Activated CD4-positive, alpha-beta memory T cell treated with anti-CD3 and anti-CD28 coated beads, Interleukin-2, amount 10 ng/mL, durations not matched to agents 7 days and 5 days (primary cell): ENCODE measurements at regions not wholly inside any gene's neighbourhood (a gene's known extent, or its start where the extent isn't known, plus 50 kb on each side); places are given as distances from the start of the nearest gene placed in this dataset.
"Not testable (repeated sequence)": the region's sequence is repeated elsewhere in the genome, so short reads cannot be mapped to it uniquely, and the experiment has no call there.

Experiments
- CTCF ChIA-PET: fragments of 350-600 bp; sonication (Branson Sonifier 250); formaldehyde crosslinking; loops from one replicate; lab custom pipeline; 2021; ENCODE audit warnings: antibody characterized with exemption, inconsistent platforms; lab: Charles Lee
- POLR2A ChIA-PET: fragments of 350-600 bp; sonication (Branson Sonifier 250); formaldehyde crosslinking; loops from one replicate; lab custom pipeline; 2021; ENCODE audit warnings: antibody characterized with exemption; lab: Charles Lee
- DNase-seq: peaks from one replicate; pipeline ENCODE4 v3.0.0-alpha.2; 2020
- H3K27ac Mint-ChIP-seq: one replicate; pipeline ENCODE4 v1.8.0; 2021; ENCODE audit warnings: mild to moderate bottlenecking, mixed read lengths
- H3K27me3 Mint-ChIP-seq: one replicate; pipeline ENCODE4 v1.8.0; 2021; ENCODE audit warnings: mixed read lengths
- H3K36me3 Mint-ChIP-seq: one replicate; pipeline ENCODE4 v1.8.0; 2021; ENCODE audit warnings: low read depth, mixed read lengths
- H3K4me1 Mint-ChIP-seq: one replicate; pipeline ENCODE4 v1.8.0; 2021; ENCODE audit warnings: mixed read lengths
- H3K4me3 Mint-ChIP-seq: one replicate; pipeline ENCODE4 v1.8.0; 2021; ENCODE audit warnings: mild to moderate bottlenecking, mixed read lengths
- H3K9me3 Mint-ChIP-seq: one replicate; pipeline ENCODE4 v1.8.0; 2021; ENCODE audit warnings: mixed read lengths

DNA sequence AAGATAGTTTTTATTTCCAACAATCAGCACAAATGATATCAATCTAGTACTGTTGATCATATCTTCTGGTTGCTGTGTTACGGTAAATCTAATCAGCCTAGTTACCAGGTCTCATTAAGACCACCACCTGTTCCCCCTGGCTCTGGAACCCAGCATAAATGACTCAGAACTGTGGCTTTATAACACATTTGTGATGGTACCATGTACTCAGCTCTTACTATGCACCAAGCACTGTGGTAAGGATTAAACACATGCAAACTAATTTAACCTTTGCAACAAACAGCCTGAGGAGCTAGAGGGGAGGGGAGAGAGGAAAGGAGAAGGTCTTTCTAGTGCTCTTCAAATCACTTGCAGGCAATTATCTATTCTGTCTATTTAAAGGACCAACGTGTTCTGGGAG, 173.9 kb upstream of the LMCD1 start:
- H3K9me3 Mint-ChIP-seq: no peaks in the 10 kb centered on the region
- POLR2A ChIA-PET: no interaction called here
- no peaks in the 10 kb centered on the region for H3K4me1 Mint-ChIP-seq
- H3K27ac Mint-ChIP-seq: no peak overlapping the region
- DNase-seq: no peak
- H3K27me3 Mint-ChIP-seq: no peaks in the 10 kb centered on the region
- CTCF ChIA-PET: interaction anchor here (7.1 kb wide), 1 partner anchor 89 kb away, joined by 178 read pairs; no protein-coding TSS in a partner anchor
- H3K4me3 Mint-ChIP-seq: no peak overlapping the region
- no peaks in the 10 kb centered on the region for H3K36me3 Mint-ChIP-seq

DNA sequence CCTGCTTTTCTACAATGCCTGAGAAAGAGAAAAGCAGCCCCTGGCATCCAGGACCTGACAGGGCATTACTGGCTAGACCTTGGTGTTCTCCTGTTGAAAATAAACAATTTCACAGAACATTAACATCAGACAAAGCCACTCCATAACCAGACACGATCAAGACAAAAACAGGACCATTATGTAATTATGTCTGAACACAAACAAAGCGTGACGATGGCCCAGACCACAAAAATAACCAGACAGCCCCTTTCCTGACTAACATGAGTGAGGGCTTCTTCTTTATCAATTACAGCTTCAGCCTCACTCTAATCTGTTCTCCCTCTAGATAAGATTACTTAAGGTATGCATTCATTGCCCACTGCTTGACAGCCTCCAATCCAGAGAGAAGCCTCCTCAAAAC, 172.7 kb upstream of the LMCD1 start:
- Mint-ChIP-seq H3K36me3 (no peaks in the 10 kb centered on the region), H3K4me3 (no peak overlapping the region), H3K4me1 (no peaks in the 10 kb centered on the region), H3K9me3 (no peaks in the 10 kb centered on the region), H3K27me3 (no peaks in the 10 kb centered on the region), H3K27ac (no peak overlapping the region)
- CTCF ChIA-PET: no interaction called here
- POLR2A ChIA-PET: interaction anchor here (0.9 kb wide), 1 partner anchor 88 kb away, joined by 3 read pairs; no protein-coding TSS in a partner anchor
- DNase-seq: no peak

DNA sequence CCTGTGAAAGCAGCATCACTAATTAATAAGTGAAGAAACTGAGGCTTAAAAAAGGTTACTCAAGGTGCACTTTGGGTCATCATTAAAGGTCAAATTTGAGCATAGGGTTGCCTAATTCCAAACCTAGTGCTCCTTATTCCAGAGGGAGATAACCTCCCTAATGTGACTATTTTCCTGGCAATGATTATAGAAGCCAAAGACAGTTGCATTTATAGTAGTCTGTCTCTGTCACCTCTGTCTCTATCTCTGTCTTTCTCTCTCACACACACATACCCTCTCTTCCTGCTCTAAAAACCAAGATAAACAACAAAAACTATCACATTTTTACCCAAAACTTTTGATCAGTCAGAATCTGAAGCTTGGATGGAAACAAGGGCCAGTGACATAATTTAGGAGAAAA, 172.0 kb upstream of the LMCD1 start:
- Mint-ChIP-seq H3K4me1 (no peaks in the 10 kb centered on the region), H3K36me3 (no peaks in the 10 kb centered on the region), H3K9me3 (no peaks in the 10 kb centered on the region), H3K27me3 (no peaks in the 10 kb centered on the region), H3K4me3 (no peak overlapping the region), H3K27ac (no peak overlapping the region)
- ChIA-PET CTCF (no interaction called here), POLR2A (no interaction called here)
- no peak for DNase-seq

DNA sequence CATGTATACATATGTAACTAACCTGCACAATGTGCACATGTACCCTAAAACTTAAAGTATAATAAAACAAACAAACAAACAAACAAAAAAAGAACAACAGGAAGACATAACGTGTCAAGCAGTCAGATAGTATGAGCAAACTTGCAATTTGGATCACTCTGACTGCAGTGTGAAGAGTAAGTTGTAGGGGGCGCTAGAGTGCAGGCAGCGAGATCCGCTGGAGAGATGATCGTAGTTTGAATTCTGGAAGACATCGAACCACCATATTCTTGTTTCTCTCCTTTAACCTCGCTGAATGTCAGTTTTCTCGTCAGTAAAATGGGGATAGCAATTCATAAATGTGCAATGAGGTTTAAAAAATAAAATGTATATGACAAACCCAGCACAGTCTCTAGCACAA, 165.2 kb upstream of the LMCD1 start:
- DNase-seq: no peak
- H3K4me3 Mint-ChIP-seq: no peak overlapping the region
- H3K4me1 Mint-ChIP-seq: no peaks in the 10 kb centered on the region
- H3K9me3 Mint-ChIP-seq: no peaks in the 10 kb centered on the region
- ChIA-PET POLR2A (no interaction called here), CTCF (interaction anchor here (1.2 to 1.3 kb wide), 2 partner anchors 20 to 23 kb away, joined by 3 to 4 read pairs; no protein-coding TSS in a partner anchor)
- H3K36me3 Mint-ChIP-seq: no peaks in the 10 kb centered on the region
- H3K27me3 Mint-ChIP-seq: peaks cover 3% of the 10 kb centered on the region
- no peak overlapping the region for H3K27ac Mint-ChIP-seq

DNA sequence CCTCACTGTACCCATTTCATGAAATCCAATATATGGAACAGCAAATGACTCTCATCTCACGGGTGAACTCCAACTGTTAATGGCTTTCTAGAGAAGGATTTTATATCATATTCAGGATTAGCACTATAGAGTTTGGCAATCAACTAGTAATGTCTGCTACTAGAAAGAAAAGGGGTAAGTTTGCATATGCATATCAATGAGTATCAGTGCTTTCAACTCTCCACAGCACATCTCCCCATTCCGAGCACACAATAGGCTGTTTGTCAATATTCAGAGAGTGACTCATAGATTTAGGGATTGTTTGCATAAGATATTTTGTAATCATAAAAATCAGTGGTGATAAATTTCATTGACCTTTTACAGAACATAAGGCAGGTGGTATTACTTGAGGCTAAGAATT, 163.2 kb upstream of the LMCD1 start:
- CTCF ChIA-PET: no interaction called here
- no peaks in the 10 kb centered on the region for H3K36me3 Mint-ChIP-seq
- no peaks in the 10 kb centered on the region for H3K4me1 Mint-ChIP-seq
- no peak overlapping the region for H3K27ac Mint-ChIP-seq
- H3K9me3 Mint-ChIP-seq: no peaks in the 10 kb centered on the region
- POLR2A ChIA-PET: no interaction called here
- H3K4me3 Mint-ChIP-seq: no peak overlapping the region
- no peak for DNase-seq
- peaks cover 3% of the 10 kb centered on the region for H3K27me3 Mint-ChIP-seq

DNA sequence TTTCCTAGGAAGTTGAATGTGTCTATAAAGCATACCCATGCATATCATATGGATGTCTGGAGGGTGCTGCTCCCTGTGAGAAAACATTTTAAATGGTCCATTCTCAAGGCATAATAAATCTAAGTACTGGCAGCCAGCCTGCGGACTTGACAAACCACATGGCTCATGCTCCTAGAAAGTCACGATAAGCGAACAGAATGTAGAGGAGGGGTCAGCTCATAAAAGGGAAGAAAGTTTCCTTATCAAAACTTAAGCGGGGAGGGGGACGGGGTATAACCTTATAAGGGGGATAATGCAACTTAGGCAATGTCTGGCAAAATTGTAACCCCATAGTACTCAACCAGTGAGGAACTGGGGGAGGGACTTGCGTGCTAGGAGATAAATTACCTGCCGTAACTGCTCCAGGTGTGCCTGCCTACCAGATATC, 159.8 kb upstream of the LMCD1 start:
- Mint-ChIP-seq H3K4me3 (no peak overlapping the region), H3K4me1 (no peaks in the 10 kb centered on the region), H3K36me3 (no peaks in the 10 kb centered on the region), H3K9me3 (peaks cover 2% of the 10 kb centered on the region), H3K27ac (no peak overlapping the region), H3K27me3 (peaks cover 3% of the 10 kb centered on the region)
- no peak for DNase-seq
- CTCF ChIA-PET: no interaction called here
- POLR2A ChIA-PET: no interaction called here

DNA sequence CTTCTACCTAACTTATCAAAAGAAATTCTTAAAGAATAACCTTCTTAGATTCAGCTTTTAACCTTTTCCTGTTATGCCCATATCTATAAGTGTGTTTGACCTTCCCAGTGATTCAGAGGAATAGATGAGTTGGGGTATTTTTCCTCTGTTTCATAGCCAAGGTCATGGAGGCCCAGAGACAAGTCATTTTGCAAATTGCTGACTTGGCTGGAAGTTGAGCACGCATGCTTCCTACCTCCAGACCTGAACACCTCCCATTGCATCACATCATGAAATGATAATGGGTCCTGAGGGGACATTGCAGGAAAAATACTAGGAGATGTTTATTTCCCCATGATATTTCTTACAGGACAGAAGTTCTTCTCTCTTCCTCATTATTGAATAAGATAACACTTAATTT, 158.6 kb upstream of the LMCD1 start:
- Mint-ChIP-seq H3K36me3 (no peaks in the 10 kb centered on the region), H3K27ac (no peak overlapping the region), H3K4me3 (no peak overlapping the region), H3K9me3 (peaks cover 2% of the 10 kb centered on the region), H3K4me1 (no peaks in the 10 kb centered on the region), H3K27me3 (peaks cover 3% of the 10 kb centered on the region)
- ChIA-PET CTCF (interaction anchor here (0.6 kb wide), 1 partner anchor 53 kb away, joined by 3 read pairs; no protein-coding TSS in a partner anchor), POLR2A (interaction anchor here (1.7 kb wide), 1 partner anchor 14 kb away, joined by 5 read pairs; no protein-coding TSS in a partner anchor)
- DNase-seq: no peak

DNA sequence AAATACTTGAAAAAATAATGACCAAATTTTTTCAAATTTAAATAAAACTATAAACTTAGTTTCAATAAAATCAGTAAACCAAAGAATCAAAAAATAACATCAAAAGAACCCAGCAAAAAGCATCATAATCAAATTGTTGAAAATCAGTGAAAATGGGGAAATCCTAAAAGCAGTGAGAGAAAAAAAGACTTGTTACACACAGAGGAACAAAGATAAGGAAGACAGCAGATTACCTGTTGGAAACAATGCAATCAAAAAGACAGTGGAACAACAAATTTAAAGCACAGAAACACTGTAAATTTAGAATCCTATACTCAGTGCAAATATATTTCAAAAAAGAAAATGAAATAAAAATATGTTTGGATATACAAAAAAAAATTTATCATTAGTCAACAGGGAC, 156.2 kb upstream of the LMCD1 start:
- POLR2A ChIA-PET: no interaction called here
- no peaks in the 10 kb centered on the region for H3K4me1 Mint-ChIP-seq
- CTCF ChIA-PET: no interaction called here
- peaks cover 4% of the 10 kb centered on the region for H3K9me3 Mint-ChIP-seq
- no peaks in the 10 kb centered on the region for H3K36me3 Mint-ChIP-seq
- no peak overlapping the region for H3K4me3 Mint-ChIP-seq
- no peak for DNase-seq
- no peak overlapping the region for H3K27ac Mint-ChIP-seq
- peaks cover 3% of the 10 kb centered on the region for H3K27me3 Mint-ChIP-seq

DNA sequence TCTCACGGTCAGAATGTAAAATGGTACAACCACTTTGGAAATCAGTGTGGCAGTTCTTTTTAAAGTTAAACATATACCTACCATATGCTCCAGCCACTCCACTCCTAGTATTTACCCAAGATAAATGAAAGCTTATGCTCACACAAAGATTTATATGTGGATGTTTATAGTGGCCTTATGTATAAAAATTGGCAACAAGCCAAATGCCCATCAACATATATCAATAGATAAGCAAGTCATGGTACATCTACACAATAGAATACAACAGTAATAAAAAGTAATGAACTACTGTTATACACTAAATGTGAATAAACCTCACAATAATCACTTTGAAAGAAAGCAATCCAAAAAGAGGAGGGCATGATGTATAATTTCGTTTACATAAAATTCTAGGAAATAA, 153.5 kb upstream of the LMCD1 start:
- H3K27me3 Mint-ChIP-seq: no peaks in the 10 kb centered on the region
- ChIA-PET POLR2A (no interaction called here), CTCF (no interaction called here)
- H3K4me1 Mint-ChIP-seq: no peaks in the 10 kb centered on the region
- DNase-seq: no peak
- no peak overlapping the region for H3K27ac Mint-ChIP-seq
- no peak overlapping the region for H3K4me3 Mint-ChIP-seq
- H3K9me3 Mint-ChIP-seq: peaks cover 13% of the 10 kb centered on the region
- H3K36me3 Mint-ChIP-seq: no peaks in the 10 kb centered on the region

DNA sequence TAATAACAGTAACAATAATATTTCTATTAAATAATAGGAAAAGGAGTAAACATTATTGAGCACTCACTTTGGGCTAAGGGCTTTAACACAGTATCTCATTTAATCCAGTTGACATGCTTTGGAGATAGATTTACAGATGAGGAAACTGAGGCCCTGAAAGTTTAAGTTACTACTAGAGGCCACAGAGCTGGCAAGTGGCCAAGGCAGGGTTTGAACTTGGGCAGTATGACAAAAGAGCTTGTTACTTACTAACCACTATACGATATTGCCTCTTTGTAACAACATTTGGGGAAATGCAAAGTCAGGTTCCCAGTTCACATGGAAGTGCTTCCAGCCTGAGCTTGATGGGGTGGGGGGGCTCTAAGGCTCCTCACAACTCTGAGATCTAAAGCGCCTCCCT, 149.1 kb upstream of the LMCD1 start:
- H3K4me3 Mint-ChIP-seq: no peak overlapping the region
- ChIA-PET CTCF (no interaction called here), POLR2A (no interaction called here)
- H3K27ac Mint-ChIP-seq: no peak overlapping the region
- DNase-seq: no peak
- peaks cover 21% of the 10 kb centered on the region for H3K9me3 Mint-ChIP-seq
- H3K4me1 Mint-ChIP-seq: peaks cover 20% of the 10 kb centered on the region
- no peaks in the 10 kb centered on the region for H3K27me3 Mint-ChIP-seq
- H3K36me3 Mint-ChIP-seq: peaks cover 15% of the 10 kb centered on the region

DNA sequence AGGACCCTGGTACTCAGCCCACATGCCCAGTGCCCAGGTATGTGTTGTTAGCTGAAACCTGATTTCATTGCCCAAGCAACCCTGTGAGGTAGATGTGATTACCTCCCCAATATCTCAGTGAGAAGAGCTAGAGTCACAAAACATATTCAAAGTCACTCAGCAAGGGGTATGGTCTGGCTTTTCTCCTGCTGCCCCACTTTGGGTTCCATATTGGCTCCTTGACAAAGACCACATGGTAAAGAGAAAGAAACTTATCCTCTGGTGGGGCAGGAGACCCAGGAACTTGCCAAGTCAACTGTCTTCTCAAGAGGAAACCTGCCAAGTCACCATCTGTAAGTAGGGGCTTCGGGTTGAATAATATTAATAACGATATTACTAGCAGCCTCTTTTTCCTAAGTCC, 148.3 kb upstream of the LMCD1 start:
- no peak for DNase-seq
- Mint-ChIP-seq H3K4me3 (no peak overlapping the region), H3K27me3 (no peaks in the 10 kb centered on the region), H3K36me3 (peaks cover 24% of the 10 kb centered on the region), H3K27ac (no peak overlapping the region), H3K9me3 (peaks cover 28% of the 10 kb centered on the region), H3K4me1 (peaks cover 28% of the 10 kb centered on the region)
- CTCF ChIA-PET: no interaction called here
- POLR2A ChIA-PET: no interaction called here

DNA sequence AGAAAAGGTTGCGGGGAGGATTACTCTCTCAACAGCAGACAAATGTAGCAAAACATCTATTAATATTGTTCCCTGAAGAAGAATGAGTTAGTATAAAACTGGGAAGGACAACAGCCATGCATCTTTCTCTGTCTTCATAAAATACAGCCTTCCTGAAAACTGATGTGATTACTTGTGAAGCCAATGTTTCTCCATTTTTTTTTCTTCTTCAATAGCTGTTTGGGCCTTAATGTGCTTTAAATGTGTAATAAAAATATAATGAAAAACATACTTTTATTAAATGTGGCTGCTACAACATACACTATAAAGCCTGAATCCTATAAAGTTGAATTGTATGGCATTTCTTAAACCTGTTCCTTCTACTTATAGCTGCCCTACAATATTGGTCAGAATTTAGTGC, 146.3 kb upstream of the LMCD1 start:
- peak overlapping the region; percentile 89 for H3K27ac Mint-ChIP-seq
- ChIA-PET POLR2A (no interaction called here), CTCF (interaction anchor here (1.3 kb wide), 1 partner anchor 31 kb away, joined by 3 read pairs; no protein-coding TSS in a partner anchor)
- DNase-seq: no peak
- no peak overlapping the region for H3K4me3 Mint-ChIP-seq
- H3K36me3 Mint-ChIP-seq: peaks cover 40% of the 10 kb centered on the region
- H3K27me3 Mint-ChIP-seq: no peaks in the 10 kb centered on the region
- peaks cover 38% of the 10 kb centered on the region for H3K9me3 Mint-ChIP-seq
- peaks cover 33% of the 10 kb centered on the region for H3K4me1 Mint-ChIP-seq

DNA sequence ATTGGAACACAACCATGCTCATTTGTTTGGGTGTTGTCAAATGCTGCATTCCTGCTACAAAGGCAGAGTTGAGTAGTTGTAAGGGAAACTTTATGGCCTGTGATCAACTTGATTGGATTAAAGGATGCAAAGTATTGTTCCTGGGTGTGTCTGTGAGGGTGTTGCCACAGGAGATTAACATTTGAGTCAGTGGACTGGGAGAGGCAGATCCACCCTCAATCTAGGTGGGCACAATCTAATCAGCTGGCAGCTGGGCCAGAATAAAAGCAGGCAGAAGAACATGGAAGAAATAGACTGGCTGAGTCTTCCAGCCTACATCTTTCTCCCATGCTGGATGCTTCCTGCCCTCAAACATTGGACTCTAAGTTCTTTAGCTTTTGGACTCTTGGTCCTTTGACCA, 145.6 kb upstream of the LMCD1 start:
- POLR2A ChIA-PET: interaction anchor here (1.0 to 1.9 kb wide), 2 partner anchors 13 to 30 kb away, joined by 3 to 5 read pairs; no protein-coding TSS in a partner anchor
- H3K27me3 Mint-ChIP-seq, H3K4me3 Mint-ChIP-seq, DNase-seq: not testable (repeated sequence)
- peaks cover 43% of the 10 kb centered on the region for H3K36me3 Mint-ChIP-seq
- peaks cover 43% of the 10 kb centered on the region for H3K9me3 Mint-ChIP-seq
- CTCF ChIA-PET: interaction anchor here (1.3 kb wide), 2 partner anchors 19 to 32 kb away, joined by 3 read pairs; no protein-coding TSS in a partner anchor
- peak overlapping the region; percentile 89 for H3K27ac Mint-ChIP-seq
- peaks cover 33% of the 10 kb centered on the region for H3K4me1 Mint-ChIP-seq

DNA sequence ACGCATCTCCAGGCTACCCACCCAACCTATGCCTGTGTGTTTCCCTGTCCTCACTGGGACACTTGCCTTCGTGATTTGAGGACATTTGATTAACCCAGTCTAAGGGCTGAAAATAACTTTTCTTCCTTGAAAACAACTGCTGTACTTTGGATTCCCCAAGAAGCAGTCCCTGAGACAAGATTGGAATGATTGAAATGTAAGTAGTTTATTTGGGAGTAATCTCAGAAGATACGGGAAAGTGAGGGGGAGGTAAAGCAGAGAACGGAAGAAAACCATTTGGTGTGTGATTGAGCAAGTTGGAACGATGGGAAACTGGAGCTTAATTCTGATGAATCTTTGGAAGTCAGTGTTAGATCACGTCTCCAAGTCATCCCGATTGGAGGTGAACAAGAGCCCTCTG, 143.8 kb upstream of the LMCD1 start:
- H3K36me3 Mint-ChIP-seq: peaks cover 43% of the 10 kb centered on the region
- ChIA-PET POLR2A (interaction anchor here (1.0 to 1.9 kb wide), 3 partner anchors 13 to 56 kb away, joined by 3 to 5 read pairs (median 3); no protein-coding TSS in a partner anchor), CTCF (interaction anchor here (0.7 to 1.3 kb wide), 2 partner anchors 8 to 59 kb away, joined by 3 to 4 read pairs; no protein-coding TSS in a partner anchor)
- H3K27ac Mint-ChIP-seq: peak overlapping the region; percentile 89
- no peak overlapping the region for H3K4me3 Mint-ChIP-seq
- H3K4me1 Mint-ChIP-seq: peaks cover 33% of the 10 kb centered on the region
- no peaks in the 10 kb centered on the region for H3K27me3 Mint-ChIP-seq
- peaks cover 38% of the 10 kb centered on the region for H3K9me3 Mint-ChIP-seq
- no peak for DNase-seq
